ENCODE measurements at regions not wholly inside any gene's neighbourhood (a gene's known extent, or its start where the extent isn't known, plus 50 kb on each side); places are given as distances from the start of the nearest gene placed in this dataset.
"Not testable (repeated sequence)": the region's sequence is repeated elsewhere in the genome, so short reads cannot be mapped to it uniquely, and the experiment has no call there.

GRCh38 chr16:29218649-29219048 lies 187.9 kb downstream of the NPIPB11 start:
- not testable (repeated sequence) for DNase-seq

GRCh38 chr16:29218171-29218570 lies 188.3 kb downstream of the NPIPB11 start:
- not testable (repeated sequence) for DNase-seq

GRCh38 chr16:29217752-29218126 lies 188.8 kb downstream of the NPIPB11 start:
- DNase-seq = not testable (repeated sequence)

- DNase-seq = not testable (repeated sequence)
Observed at GRCh38 chr16:29217104-29217751, 189.3 kb downstream of the NPIPB11 start.

- DNase-seq = not testable (repeated sequence)
Observed at GRCh38 chr16:29213770-29214169, 192.7 kb downstream of the NPIPB11 start.

- not testable (repeated sequence) for DNase-seq
Observed at GRCh38 chr16:29213251-29213650, 193.3 kb downstream of the NPIPB11 start.

- not testable (repeated sequence) for DNase-seq
Observed at GRCh38 chr16:29212084-29213027, 194.2 kb downstream of the NPIPB11 start.

- not testable (repeated sequence) for DNase-seq
Observed at GRCh38 chr16:29211456-29211855, 195.1 kb downstream of the NPIPB11 start.

- DNase-seq = not testable (repeated sequence)
Observed at GRCh38 chr16:29210299-29211150, 196.0 kb downstream of the NPIPB11 start.

GRCh38 chr16:29206120-29206519 lies 200.4 kb downstream of the NPIPB11 start:
- DNase-seq = not testable (repeated sequence)

- DNase-seq = not testable (repeated sequence)
Observed at GRCh38 chr16:29205151-29205550, 201.4 kb downstream of the NPIPB11 start.

GRCh38 chr16:29204806-29205135 lies 201.7 kb downstream of the NPIPB11 start:
- DNase-seq = no peak

- not testable (repeated sequence) for DNase-seq
Observed at GRCh38 chr16:29203933-29204805, 202.3 kb downstream of the NPIPB11 start.

- DNase-seq = not testable (repeated sequence)
Observed at GRCh38 chr16:29203046-29203932, 203.2 kb downstream of the NPIPB11 start.

GRCh38 chr16:29202642-29203041 lies 203.9 kb downstream of the NPIPB11 start:
- DNase-seq = not testable (repeated sequence)

- not testable (repeated sequence) for DNase-seq
Observed at GRCh38 chr16:29202025-29202632, 204.4 kb downstream of the NPIPB11 start.

GRCh38 chr16:29201296-29202024 lies 205.1 kb downstream of the NPIPB11 start:
- peak; percentile 15 for DNase-seq

- not testable (repeated sequence) for DNase-seq
Observed at GRCh38 chr16:29200681-29201080, 205.8 kb downstream of the NPIPB11 start.

GRCh38 chr16:29200135-29200601 lies 206.3 kb downstream of the NPIPB11 start:
- DNase-seq = not testable (repeated sequence)
